ENCODE measurements at regions not wholly inside any gene's neighbourhood (a gene's known extent, or its start where the extent isn't known, plus 50 kb on each side); places are given as distances from the start of the nearest gene placed in this dataset.

DNA sequence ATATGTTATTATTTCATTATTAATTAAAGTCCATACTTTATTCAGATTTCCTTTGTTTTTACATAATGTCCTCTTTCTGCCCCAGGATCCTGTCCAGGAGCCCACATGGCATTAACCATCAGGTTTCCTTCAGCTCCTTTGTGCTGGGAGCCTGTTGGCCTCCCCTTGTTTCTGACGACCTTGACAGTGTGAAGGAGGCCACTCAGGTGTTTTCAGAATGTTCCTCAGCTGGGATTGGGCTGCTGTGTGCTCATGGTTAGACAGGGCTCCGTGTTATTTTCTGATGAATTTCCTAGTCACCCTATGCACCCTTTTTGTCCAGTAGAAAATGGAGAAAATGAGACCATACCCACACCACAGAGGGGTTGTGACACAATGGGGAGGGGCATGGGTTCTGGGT lies 281.0 kb upstream of the FOXF1 start:
- TF ChIP-seq, protein P1, sequence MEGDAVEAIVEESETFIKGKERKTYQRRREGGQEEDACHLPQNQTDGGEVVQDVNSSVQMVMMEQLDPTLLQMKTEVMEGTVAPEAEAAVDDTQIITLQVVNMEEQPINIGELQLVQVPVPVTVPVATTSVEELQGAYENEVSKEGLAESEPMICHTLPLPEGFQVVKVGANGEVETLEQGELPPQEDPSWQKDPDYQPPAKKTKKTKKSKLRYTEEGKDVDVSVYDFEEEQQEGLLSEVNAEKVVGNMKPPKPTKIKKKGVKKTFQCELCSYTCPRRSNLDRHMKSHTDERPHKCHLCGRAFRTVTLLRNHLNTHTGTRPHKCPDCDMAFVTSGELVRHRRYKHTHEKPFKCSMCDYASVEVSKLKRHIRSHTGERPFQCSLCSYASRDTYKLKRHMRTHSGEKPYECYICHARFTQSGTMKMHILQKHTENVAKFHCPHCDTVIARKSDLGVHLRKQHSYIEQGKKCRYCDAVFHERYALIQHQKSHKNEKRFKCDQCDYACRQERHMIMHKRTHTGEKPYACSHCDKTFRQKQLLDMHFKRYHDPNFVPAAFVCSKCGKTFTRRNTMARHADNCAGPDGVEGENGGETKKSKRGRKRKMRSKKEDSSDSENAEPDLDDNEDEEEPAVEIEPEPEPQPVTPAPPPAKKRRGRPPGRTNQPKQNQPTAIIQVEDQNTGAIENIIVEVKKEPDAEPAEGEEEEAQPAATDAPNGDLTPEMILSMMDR (IDR thresholded peaks at IDR 0.05), result no peak
- TF ChIP-seq POLR2A (IDR thresholded peaks at IDR 0.05), result no peak
